ENCODE measurements at regions not wholly inside any gene's neighbourhood (a gene's known extent, or its start where the extent isn't known, plus 50 kb on each side); places are given as distances from the start of the nearest gene placed in this dataset.

DNA sequence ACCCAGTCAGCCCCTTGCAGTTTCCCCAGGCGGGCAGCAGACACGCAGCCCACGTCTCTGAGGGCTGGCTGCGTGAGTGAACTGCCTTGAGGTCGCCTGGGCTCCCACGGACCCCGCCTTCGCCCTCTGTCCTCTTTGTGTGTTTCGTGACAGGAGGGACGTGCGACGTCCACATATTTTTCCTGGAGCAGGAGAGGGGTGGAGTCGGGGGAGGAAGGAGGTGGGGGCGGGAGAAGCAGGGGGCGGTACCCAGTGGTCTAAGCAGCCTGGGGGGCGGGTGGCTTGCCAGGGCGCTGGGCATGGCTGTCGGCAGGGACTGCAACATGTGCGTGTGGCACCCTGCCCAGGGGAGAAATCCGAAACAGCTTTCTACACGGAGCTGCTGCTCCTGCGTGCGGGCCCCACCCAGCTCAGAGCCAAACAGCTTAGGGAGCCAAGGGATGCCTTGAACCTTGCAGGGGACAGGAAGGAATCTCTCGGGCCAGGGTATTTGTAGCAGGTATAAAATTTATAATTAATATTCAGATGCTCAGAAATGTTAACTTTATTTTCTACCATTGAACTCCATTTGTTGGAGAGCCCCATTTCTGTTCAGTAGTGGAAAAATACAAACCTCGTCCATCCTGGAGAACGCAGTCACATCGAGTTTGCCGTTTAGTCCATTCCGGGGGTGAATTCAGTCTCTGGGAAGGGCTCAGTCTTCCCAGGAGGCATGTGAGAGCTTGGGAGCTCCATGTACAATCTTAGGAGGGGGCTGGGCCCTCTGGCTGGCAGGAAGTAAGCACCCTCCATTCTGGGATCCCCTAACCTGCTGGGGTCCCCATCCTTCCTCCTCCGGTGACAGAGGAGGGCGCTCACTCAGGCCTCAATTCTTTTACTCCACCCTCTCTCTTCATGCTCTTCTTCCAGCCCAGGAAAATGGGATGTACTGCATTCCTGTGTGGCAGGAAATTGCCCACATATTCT, 79.1 kb upstream of the MEF2A start (continued):
- no peak for TF ChIP-seq PML (IDR thresholded peaks at IDR 0.05; ENCODE audit: low read length)
- TF ChIP-seq HDGF (IDR thresholded peaks at IDR 0.05) = no peak
- TF ChIP-seq, protein P1, sequence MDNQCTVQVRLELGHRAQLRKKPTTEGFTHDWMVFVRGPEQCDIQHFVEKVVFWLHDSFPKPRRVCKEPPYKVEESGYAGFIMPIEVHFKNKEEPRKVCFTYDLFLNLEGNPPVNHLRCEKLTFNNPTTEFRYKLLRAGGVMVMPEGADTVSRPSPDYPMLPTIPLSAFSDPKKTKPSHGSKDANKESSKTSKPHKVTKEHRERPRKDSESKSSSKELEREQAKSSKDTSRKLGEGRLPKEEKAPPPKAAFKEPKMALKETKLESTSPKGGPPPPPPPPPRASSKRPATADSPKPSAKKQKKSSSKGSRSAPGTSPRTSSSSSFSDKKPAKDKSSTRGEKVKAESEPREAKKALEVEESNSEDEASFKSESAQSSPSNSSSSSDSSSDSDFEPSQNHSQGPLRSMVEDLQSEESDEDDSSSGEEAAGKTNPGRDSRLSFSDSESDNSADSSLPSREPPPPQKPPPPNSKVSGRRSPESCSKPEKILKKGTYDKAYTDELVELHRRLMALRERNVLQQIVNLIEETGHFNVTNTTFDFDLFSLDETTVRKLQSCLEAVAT (IDR thresholded peaks at IDR 0.05) = no peak
- TF ChIP-seq CHD2 (IDR thresholded peaks at IDR 0.05; ENCODE audit: borderline replicate concordance, low read depth, low read length) = no peak
- no peak for TF ChIP-seq HDAC6 (IDR thresholded peaks at IDR 0.05; ENCODE audit: unreplicated experiment)
- TF ChIP-seq SMAD5 (IDR thresholded peaks at IDR 0.05; ENCODE audit: low read depth) = no peak

DNA sequence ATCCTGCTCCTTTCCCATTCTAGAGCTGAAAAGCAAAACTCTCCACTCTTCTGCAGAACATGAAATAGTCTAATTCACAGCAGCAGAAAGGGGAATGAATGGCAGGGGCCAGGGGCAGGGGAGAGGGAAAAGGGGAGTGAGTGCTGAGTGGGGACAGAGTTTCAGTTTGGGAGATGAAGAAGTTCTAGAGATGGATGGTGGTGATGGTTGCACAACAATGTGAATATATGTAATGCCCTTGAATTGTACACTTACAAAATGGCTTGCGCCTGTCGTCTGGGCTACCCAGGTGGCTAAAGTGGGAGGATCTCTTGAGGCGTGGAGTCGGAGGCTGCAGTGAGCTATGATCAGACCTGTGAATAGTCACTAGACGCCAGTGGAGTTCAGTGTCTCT, 78.5 kb upstream of the MEF2A start:
- H3K9ac ChIP-seq (ENCODE audit: control insufficient read depth, insufficient read depth, low read length) = no peak overlapping the region
- peaks cover 6% of the 10 kb centered on the region; the same call in 1 of the 2 replicates for H3K4me1 ChIP-seq (ENCODE audit: control insufficient read depth, insufficient read depth, low read length)
- no peaks in the 10 kb centered on the region for H4K20me1 ChIP-seq (ENCODE audit: control insufficient read depth, insufficient read depth)
- in situ Hi-C loops (cut with MboI) = no loop called here
- DNase-seq (ENCODE audit: low read depth, low spot score) = no peak
- no peak for FAIRE-seq
- CTCF ChIA-PET = no interaction called here
- no peaks in the 10 kb centered on the region for H3K9me3 ChIP-seq (replicated peaks; ENCODE audit: control insufficient read depth, insufficient read depth, low read length)
- no peak for TF ChIP-seq BCL11A (IDR thresholded peaks at IDR 0.05; ENCODE audit: low read depth, low read length)
- no peak for TF ChIP-seq ZNF274 (IDR thresholded peaks at IDR 0.05; ENCODE audit: insufficient read depth, insufficient read length)
- no peak for TF ChIP-seq ETV6 (conservative IDR thresholded peaks at IDR 0.05 in 1 of 2, IDR thresholded peaks at IDR 0.05 in 1 of 2; ENCODE audit: borderline replicate concordance in 1 of 2, low read depth in 1 of 2)
- H3K27ac ChIP-seq (ENCODE audit: control insufficient read depth, insufficient read depth) = no peak overlapping the region
- H3K79me2 ChIP-seq (ENCODE audit: control insufficient read depth, insufficient read depth, low read length) = no peaks in the 10 kb centered on the region
- H3K36me3 ChIP-seq (ENCODE audit: control insufficient read depth in 2 of 2, insufficient read depth in 2 of 2, low read length in 1 of 2) = no peaks in the 10 kb centered on the region
- POLR2A ChIA-PET = no interaction called here
- intact Hi-C loops (cut with micrococcal nuclease; ENCODE audit: unreplicated experiment) = no loop called here
- RAD21 ChIA-PET (ENCODE audit: unreplicated experiment) = no interaction called here
- WGBS (ENCODE audit: insufficient coverage, insufficient replicate concordance, low lambda C conversion rate, missing lambda C conversion rate) = 96% methylated on average over 5 of the region's 5 CpGs
- no peak for ATAC-seq
- H3K4me3 ChIP-seq = no peak overlapping the region
- H3K27me3 ChIP-seq (replicated peaks in 1 of 2; ENCODE audit: control insufficient read depth in 2 of 2, insufficient read depth in 2 of 2, low read length in 1 of 2) = no peaks in the 10 kb centered on the region
- no TSS peak for BruUV-seq (replicated peaks)
- H2AFZ ChIP-seq (ENCODE audit: control insufficient read depth, low read depth, low read length) = no peak overlapping the region; the same call in 1 of the 2 replicates
- H3K4me2 ChIP-seq (ENCODE audit: control insufficient read depth, insufficient read depth) = peak overlapping the region; percentile 63; the same call in 1 of the 2 replicates
- SMC1A ChIA-PET (ENCODE audit: uncharacterized antibody, unreplicated experiment) = interaction anchor here (1.1 to 1.9 kb wide), 4 partner anchors 17 to 216 kb away, joined by 3 to 6 read pairs (median 6); no protein-coding TSS in a partner anchor
